Transverse colon (tissue), 4 donors: ENCODE measurements at regions not wholly inside any gene's neighbourhood (a gene's known extent, or its start where the extent isn't known, plus 50 kb on each side); places are given as distances from the start of the nearest gene placed in this dataset.

Experiments
- DNase-seq: peaks from one replicate; pipeline ENCODE4 v3.0.0-alpha.2; 2019
- H3K27ac ChIP-seq, 4 donors: fragments of 200-600 bp; sonication (generic); 2 replicates each; pipeline ENCODE4 v1.5.1; 2016 to 2018; ENCODE audit warnings: inconsistent platforms in 4 of 4
- H3K27me3 ChIP-seq: fragments of 200-600 bp; sonication (generic); 2 replicates; pipeline ENCODE4 v1.5.1; 2017; ENCODE audit warnings: inconsistent platforms
- H3K36me3 ChIP-seq, 4 donors: fragments of 200-600 bp; sonication (generic); 2 replicates each; pipeline ENCODE4 v1.5.1; 2017 to 2019; ENCODE audit warnings: inconsistent platforms in 4 of 4
- H3K4me1 ChIP-seq, 4 donors: fragments of 200-600 bp; sonication (generic); 2 replicates each; pipeline ENCODE4 v1.5.1; 2017 to 2020; ENCODE audit warnings: inconsistent platforms in 4 of 4
- H3K4me3 ChIP-seq, 4 donors: fragments of 200-600 bp; sonication (generic); 1 replicate in 1 of 4; 2 replicates in 3 of 4; pipeline versions ENCODE4 v1.5.1 to v1.6.1; 2017 to 2019; ENCODE audit warnings: inconsistent platforms in 4 of 4
- H3K9me3 ChIP-seq, 2 donors: fragments of 200-600 bp; sonication (generic); 2 replicates each; pipeline ENCODE4 v1.5.1; 2017 to 2019; ENCODE audit warnings: inconsistent platforms in 2 of 2
- EP300 ChIP-seq: sonication (generic); formaldehyde crosslinking; IDR thresholded peaks from one replicate; pipeline ENCODE4 v1.6.1; 2017; ENCODE audit warnings: antibody characterized with exemption, low read depth
- POLR2A ChIP-seq: fragments of 450-650 bp; IDR thresholded peaks from one replicate; pipeline ENCODE4 v1.6.1; 2016; ENCODE audit warnings: antibody characterized with exemption, mild to moderate bottlenecking, moderate library complexity
- POLR2AphosphoS5 ChIP-seq, 3 donors: sonication (generic); formaldehyde crosslinking; IDR thresholded peaks; one replicate each; pipeline ENCODE4 v1.6.1; 2016; ENCODE audit warnings: antibody characterized with exemption in 3 of 3
- WGBS, 2 donors: methylation state at CpG; one replicate each; pipeline ENCODE4 v1.1.5; 2018; ENCODE audit warnings: low coverage in 1 of 2; 5-methylcytosine and 5-hydroxymethylcytosine counted together
- in situ Hi-C, 4 donors: fragments of 200-750 bp; cut with MboI; loops; one replicate each; pipeline versions ENCODE4 v1.15.0 to v1.15.1; 2017; ENCODE audit warnings: low sequenced_read_pairs in 3 of 4, low pct_ligation_motif_present in 1 of 4, low pct_unique_long_range_greater_than_20kb in 1 of 4
- intact Hi-C: fragments of 100-400 bp; cut with DNase I; formaldehyde crosslinking; loops from one replicate; pipeline ENCODE4 v1.15.1; 2023; ENCODE audit warnings: low total_unique reads
- TF ChIP-seq, protein P1 (sequence below), 5 experiments: fragments of 200-600 bp in 3 of 5; fragments of 450-650 bp in 2 of 5; sonication (generic) in 3 of 5; IDR thresholded peaks; 1 replicate in 2 of 5; 2 replicates in 3 of 5; pipeline ENCODE4 v1.5.1; 2016 to 2017; ENCODE audit warnings: antibody characterized with exemption in 5 of 5, inconsistent platforms in 3 of 5, mild to moderate bottlenecking in 2 of 5, moderate library complexity in 1 of 5

DNA sequence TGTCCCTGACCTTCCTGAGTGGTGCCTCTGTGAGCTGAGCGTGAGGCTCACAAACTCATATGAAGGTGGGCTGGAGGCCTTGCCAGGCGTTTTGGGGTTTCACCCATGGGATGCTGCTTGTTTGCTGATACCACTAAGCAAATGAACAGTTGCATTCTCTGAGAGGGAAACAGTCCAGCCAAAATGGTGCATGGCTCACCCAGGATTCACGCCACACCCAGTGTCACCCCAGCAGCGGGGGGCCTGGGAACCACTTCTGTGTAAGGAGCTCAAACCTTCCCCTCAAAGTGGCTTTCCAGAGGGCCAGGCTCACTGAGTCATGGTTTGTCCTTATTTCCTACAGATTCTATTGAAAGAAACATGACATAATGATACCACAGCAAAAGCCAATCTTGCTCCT is 928.1 kb downstream of the TBC1D22A start:
- H3K4me3 ChIP-seq, result no peak overlapping the region
- no peaks in the 10 kb centered on the region for H3K4me1 ChIP-seq
- DNase-seq, result no peak
- no peaks in the 10 kb centered on the region for H3K27me3 ChIP-seq
- whole genome bisulfite sequencing, 2 donors, result 85 to 86% methylated on average over 2 to 4 of the region's 4 CpGs
- TF ChIP-seq, protein P1, sequence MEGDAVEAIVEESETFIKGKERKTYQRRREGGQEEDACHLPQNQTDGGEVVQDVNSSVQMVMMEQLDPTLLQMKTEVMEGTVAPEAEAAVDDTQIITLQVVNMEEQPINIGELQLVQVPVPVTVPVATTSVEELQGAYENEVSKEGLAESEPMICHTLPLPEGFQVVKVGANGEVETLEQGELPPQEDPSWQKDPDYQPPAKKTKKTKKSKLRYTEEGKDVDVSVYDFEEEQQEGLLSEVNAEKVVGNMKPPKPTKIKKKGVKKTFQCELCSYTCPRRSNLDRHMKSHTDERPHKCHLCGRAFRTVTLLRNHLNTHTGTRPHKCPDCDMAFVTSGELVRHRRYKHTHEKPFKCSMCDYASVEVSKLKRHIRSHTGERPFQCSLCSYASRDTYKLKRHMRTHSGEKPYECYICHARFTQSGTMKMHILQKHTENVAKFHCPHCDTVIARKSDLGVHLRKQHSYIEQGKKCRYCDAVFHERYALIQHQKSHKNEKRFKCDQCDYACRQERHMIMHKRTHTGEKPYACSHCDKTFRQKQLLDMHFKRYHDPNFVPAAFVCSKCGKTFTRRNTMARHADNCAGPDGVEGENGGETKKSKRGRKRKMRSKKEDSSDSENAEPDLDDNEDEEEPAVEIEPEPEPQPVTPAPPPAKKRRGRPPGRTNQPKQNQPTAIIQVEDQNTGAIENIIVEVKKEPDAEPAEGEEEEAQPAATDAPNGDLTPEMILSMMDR (IDR thresholded peaks at IDR 0.05), result no peak
- TF ChIP-seq POLR2AphosphoS5 (IDR thresholded peaks at IDR 0.05) (no peak), POLR2A (no peak), EP300 (no peak)
- H3K36me3 ChIP-seq, result no peaks in the 10 kb centered on the region
- H3K27ac ChIP-seq, result no peak overlapping the region
- in situ Hi-C loops (loop anchor here in 1 of 4 donors (25.0 kb wide), 1 partner anchor 103 kb away; no protein-coding TSS in a partner anchor), intact Hi-C loops (no loop called here)
- no peaks in the 10 kb centered on the region for H3K9me3 ChIP-seq

GRCh38 chr22:47690166-47690565 is 927.7 kb downstream of the TBC1D22A start:
- WGBS, 2 donors, result 83% methylated on average over 2 of the region's 2 CpGs; no CpG with 5 or more reads in 1 of the 2 donors
- intact Hi-C loops, result no loop called here
- Histone ChIP-seq H3K4me1 (no peaks in the 10 kb centered on the region), H3K4me3 (no peak overlapping the region), H3K27ac (no peak overlapping the region), H3K36me3 (no peaks in the 10 kb centered on the region), H3K27me3 (no peaks in the 10 kb centered on the region), H3K9me3 (no peaks in the 10 kb centered on the region)
- TF ChIP-seq EP300, result no peak
- no peak for TF ChIP-seq POLR2AphosphoS5 (IDR thresholded peaks at IDR 0.05)
- TF ChIP-seq POLR2A, result no peak
- TF ChIP-seq, protein P1 (IDR thresholded peaks at IDR 0.05), result no peak
- DNase-seq, result no peak
- in situ Hi-C loops, result loop anchor here in 1 of 4 donors (25.0 kb wide), 1 partner anchor 103 kb away; no protein-coding TSS in a partner anchor

GRCh38 chr22:47687776-47688175 is 925.3 kb downstream of the TBC1D22A start:
- Histone ChIP-seq H3K27ac (no peak overlapping the region), H3K4me3 (no peak overlapping the region), H3K9me3 (peaks cover 0 to 18% of the 10 kb centered on the region in 2 donors), H3K4me1 (no peaks in the 10 kb centered on the region), H3K36me3 (no peaks in the 10 kb centered on the region), H3K27me3 (no peaks in the 10 kb centered on the region)
- WGBS, 2 donors, result 87 to 100% methylated on average over 2 to 4 of the region's 4 CpGs
- intact Hi-C loops, result no loop called here
- no peak for DNase-seq
- in situ Hi-C loops, result loop anchor here in 1 of 4 donors (25.0 kb wide), 1 partner anchor 100 kb away; no protein-coding TSS in a partner anchor
- no peak for TF ChIP-seq POLR2A
- TF ChIP-seq, protein P1 (IDR thresholded peaks at IDR 0.05), result no peak
- TF ChIP-seq EP300, result no peak
- no peak for TF ChIP-seq POLR2AphosphoS5 (IDR thresholded peaks at IDR 0.05)

DNA sequence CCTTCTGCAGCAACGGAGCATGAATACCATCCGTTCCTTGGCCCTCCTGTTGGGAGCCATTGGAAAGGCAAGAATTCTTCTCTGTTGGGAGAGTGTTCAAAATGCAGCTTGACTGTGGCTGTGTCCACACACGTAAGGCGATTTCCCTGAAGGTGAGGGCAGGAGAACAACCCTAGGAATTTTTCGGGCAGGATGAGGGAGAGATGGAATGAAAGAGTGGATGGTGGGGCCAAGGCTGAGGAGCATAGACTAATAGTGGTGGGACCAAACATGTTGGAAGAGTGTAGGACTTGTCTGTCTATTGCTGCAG is 924.9 kb downstream of the TBC1D22A start:
- Histone ChIP-seq H3K4me1 (no peaks in the 10 kb centered on the region), H3K9me3 (peaks cover 0 to 18% of the 10 kb centered on the region in 2 donors), H3K27ac (no peak overlapping the region), H3K36me3 (no peaks in the 10 kb centered on the region), H3K27me3 (no peaks in the 10 kb centered on the region), H3K4me3 (no peak overlapping the region)
- intact Hi-C loops, result no loop called here
- DNase-seq, result no peak
- in situ Hi-C loops, result loop anchor here in 1 of 4 donors (25.0 kb wide), 1 partner anchor 100 kb away; no protein-coding TSS in a partner anchor
- 53 to 79% methylated on average over 2 to 5 of the region's 5 CpGs for WGBS, 2 donors
- TF ChIP-seq, protein P1 (IDR thresholded peaks at IDR 0.05), result no peak
- no peak for TF ChIP-seq POLR2AphosphoS5 (IDR thresholded peaks at IDR 0.05)
- TF ChIP-seq EP300, result no peak
- no peak for TF ChIP-seq POLR2A
